Kidney (tissue), 13 donors: ENCODE measurements at regions not wholly inside any gene's neighbourhood (a gene's known extent, or its start where the extent isn't known, plus 50 kb on each side); places are given as distances from the start of the nearest gene placed in this dataset. TPM values are rescaled to one million over a fixed set of nuclear protein-coding genes. Genes with fewer than 3 reads are reported as not detected.

Experiments used
- DNase-seq, 5 donors: peaks; one replicate each; pipeline ENCODE4 v3.0.0-alpha.2; 2013 to 2020
- FAIRE-seq: peaks from 2 replicates; lab custom pipeline; 2012; peaks lifted over from hg19 to GRCh38; lab: Jason Lieb, UNC
- H3K27ac ChIP-seq, 2 donors: one replicate each; pipeline ENCODE4 v1.7.0; 2013; ENCODE audit warnings: low read depth in 2 of 2, low read length in 2 of 2, inconsistent platforms in 1 of 2
- H3K27me3 ChIP-seq: one replicate; pipeline ENCODE4 v1.7.1; 2013; ENCODE audit warnings: low read length, inconsistent platforms; ENCODE audit not compliant: control insufficient read depth, insufficient read depth
- H3K36me3 ChIP-seq, 3 donors: one replicate each; pipeline versions ENCODE4 v1.7.0 to v1.7.1; 2013; ENCODE audit warnings: low read length in 3 of 3, control low read depth in 1 of 3, inconsistent platforms in 1 of 3; ENCODE audit not compliant: insufficient read depth in 3 of 3, control insufficient read depth in 2 of 3
- H3K4me1 ChIP-seq, 3 donors: one replicate each; pipeline versions ENCODE4 v1.7.0 to v1.7.1; 2013; ENCODE audit warnings: low read length in 3 of 3, inconsistent platforms in 1 of 3, low read depth in 1 of 3; ENCODE audit not compliant: control insufficient read depth in 2 of 3, insufficient read depth in 2 of 3
- H3K4me3 ChIP-seq, 3 donors: one replicate each; pipeline versions ENCODE4 v1.7.0 to v1.8.1; 2013; ENCODE audit warnings: low read length in 3 of 3, control low read depth in 1 of 3, inconsistent platforms in 1 of 3
- H3K9ac ChIP-seq, 3 donors: one replicate each; pipeline versions ENCODE4 v1.7.0 to v1.7.1; 2013; ENCODE audit warnings: low read length in 3 of 3, control low read depth in 1 of 3, inconsistent platforms in 1 of 3
- H3K9me3 ChIP-seq, 3 donors: one replicate each; pipeline versions ENCODE4 v1.7.0 to v1.7.1; 2013; ENCODE audit warnings: low read length in 3 of 3, control low read depth in 1 of 3, inconsistent platforms in 1 of 3; ENCODE audit not compliant: control insufficient read depth in 2 of 3, insufficient read depth in 1 of 3
- intact Hi-C: fragments of 100-400 bp; cut with DNase I; formaldehyde crosslinking; loops from one replicate; pipeline ENCODE4 v1.11.1; 2022
- microRNA-seq: library from miRNA; unstranded; fragments of <30 nt; microRNA quantifications from one replicate; pipeline ENCODE4 v1.2.0, GENCODE V29; 2020
- TF ChIP-seq, protein P1 (sequence below): IDR thresholded peaks from 3 replicates; pipeline ENCODE4 v1.5.1; 2012; ENCODE audit warnings: mild to moderate bottlenecking, moderate library complexity, borderline replicate concordance; ENCODE audit not compliant: insufficient read depth; ENCODE audit errors: extremely low read depth
- donor health status: control.
- donor health status: control.
- donor health status: control.
- donor health status: control.
- donor health status: control.
- donor health status: DM: yes; HTN: yes; CAD: no.
- donor health status: Normal renal cell carcinoma (clear cell type).

DNA sequence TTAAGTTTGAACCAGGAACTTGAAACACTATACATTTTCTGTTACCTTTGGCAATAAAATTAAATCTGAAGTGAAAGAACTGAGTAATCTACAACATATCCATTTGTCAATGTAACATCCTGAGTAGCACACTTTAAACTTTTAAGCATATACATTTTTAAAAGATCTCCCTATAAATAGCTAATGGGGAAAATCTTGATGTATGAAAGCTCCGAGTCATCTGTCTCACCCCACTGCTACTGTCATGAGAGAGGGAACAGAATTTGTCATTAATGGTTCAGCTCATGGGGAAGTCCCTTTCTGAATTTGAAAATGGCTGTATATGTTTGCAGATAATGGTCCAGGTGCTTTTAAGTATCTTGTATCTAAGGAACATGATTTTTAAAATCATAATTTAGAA is 55.2 kb upstream of the NOX3 start:
- no peak overlapping the region for H3K27ac ChIP-seq
- intact Hi-C loops = no loop called here
- no peaks in the 10 kb centered on the region for H3K9me3 ChIP-seq
- FAIRE-seq (no peak), DNase-seq (no peak)
- peaks cover 0 to 3% (median 0%) of the 10 kb centered on the region in 3 donors for H3K4me1 ChIP-seq
- H3K9ac ChIP-seq = no peak overlapping the region
- TF ChIP-seq, protein P1, sequence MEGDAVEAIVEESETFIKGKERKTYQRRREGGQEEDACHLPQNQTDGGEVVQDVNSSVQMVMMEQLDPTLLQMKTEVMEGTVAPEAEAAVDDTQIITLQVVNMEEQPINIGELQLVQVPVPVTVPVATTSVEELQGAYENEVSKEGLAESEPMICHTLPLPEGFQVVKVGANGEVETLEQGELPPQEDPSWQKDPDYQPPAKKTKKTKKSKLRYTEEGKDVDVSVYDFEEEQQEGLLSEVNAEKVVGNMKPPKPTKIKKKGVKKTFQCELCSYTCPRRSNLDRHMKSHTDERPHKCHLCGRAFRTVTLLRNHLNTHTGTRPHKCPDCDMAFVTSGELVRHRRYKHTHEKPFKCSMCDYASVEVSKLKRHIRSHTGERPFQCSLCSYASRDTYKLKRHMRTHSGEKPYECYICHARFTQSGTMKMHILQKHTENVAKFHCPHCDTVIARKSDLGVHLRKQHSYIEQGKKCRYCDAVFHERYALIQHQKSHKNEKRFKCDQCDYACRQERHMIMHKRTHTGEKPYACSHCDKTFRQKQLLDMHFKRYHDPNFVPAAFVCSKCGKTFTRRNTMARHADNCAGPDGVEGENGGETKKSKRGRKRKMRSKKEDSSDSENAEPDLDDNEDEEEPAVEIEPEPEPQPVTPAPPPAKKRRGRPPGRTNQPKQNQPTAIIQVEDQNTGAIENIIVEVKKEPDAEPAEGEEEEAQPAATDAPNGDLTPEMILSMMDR = no peak
- no peak overlapping the region for H3K4me3 ChIP-seq
- no peaks in the 10 kb centered on the region for H3K36me3 ChIP-seq
- H3K27me3 ChIP-seq = no peaks in the 10 kb centered on the region

DNA sequence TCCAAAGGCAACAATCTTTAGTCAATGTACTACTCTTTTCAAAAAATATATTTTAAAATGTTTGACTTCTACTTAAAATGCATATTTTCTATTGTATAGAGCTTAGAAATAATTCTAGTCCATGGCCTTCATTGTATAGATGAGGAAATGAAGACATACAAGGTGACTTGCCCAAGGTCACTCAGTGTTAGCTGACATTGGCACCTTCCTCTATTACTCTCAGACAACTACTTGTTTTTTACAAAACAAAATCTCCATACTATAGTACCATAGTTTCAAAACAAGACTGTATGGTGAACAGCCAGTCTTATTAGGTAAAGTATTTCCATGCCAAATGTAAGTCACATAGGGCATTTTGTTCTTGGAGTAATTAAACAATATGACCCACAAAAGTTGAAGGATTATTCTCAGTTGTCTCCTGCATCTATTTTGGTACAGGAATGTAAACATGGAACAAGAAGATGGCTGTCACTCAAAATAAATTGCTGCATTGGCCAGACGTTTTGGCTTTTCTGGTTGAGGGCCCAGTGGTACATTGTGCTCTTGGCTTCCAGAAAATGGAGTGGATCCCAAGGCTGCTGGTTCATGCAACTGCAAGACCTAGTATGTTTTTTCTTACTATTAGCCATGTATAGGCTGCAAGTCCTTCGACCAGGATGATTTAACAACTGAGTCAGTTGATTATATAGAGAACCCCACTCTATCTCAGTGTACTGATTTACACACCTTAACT is 54.3 kb upstream of the NOX3 start:
- FAIRE-seq (no peak), DNase-seq (no peak)
- Histone ChIP-seq H3K27ac (no peak overlapping the region), H3K27me3 (no peaks in the 10 kb centered on the region), H3K9ac (no peak overlapping the region), H3K4me3 (no peak overlapping the region), H3K36me3 (no peaks in the 10 kb centered on the region), H3K9me3 (no peaks in the 10 kb centered on the region), H3K4me1 (peaks cover 0 to 6% (median 0%) of the 10 kb centered on the region in 3 donors)
- intact Hi-C loops = no loop called here
- TF ChIP-seq, protein P1 = no peak

GRCh38 chr6:155505608-155505989 is 50.0 kb upstream of the NOX3 start:
- Histone ChIP-seq H3K36me3 (no peaks in the 10 kb centered on the region), H3K27me3 (no peaks in the 10 kb centered on the region), H3K4me3 (no peak overlapping the region), H3K9ac (no peak overlapping the region), H3K27ac (no peak overlapping the region), H3K9me3 (peaks cover 0 to 3% (median 0%) of the 10 kb centered on the region in 3 donors), H3K4me1 (peaks cover 0 to 6% (median 0%) of the 10 kb centered on the region in 3 donors)
- DNase-seq (no peak), FAIRE-seq (no peak)
- TF ChIP-seq, protein P1 = no peak
- intact Hi-C loops = no loop called here

Small RNA genes in the stretch of these regions (microRNA-seq; reads per million reads assigned to microRNA genes)
- gene MIR1202 = not detected
